H9 (cell line): ENCODE measurements at regions not wholly inside any gene's neighbourhood (a gene's known extent, or its start where the extent isn't known, plus 50 kb on each side); places are given as distances from the start of the nearest gene placed in this dataset.

Experiments used
- DNase-seq: peaks from one replicate; pipeline ENCODE4 v3.0.0-alpha.2; 2017
- H2AFZ ChIP-seq: one replicate; pipeline ENCODE4 v1.6.1; 2013; ENCODE audit warnings: mild to moderate bottlenecking, low read length, control low read depth, moderate library complexity
- H2AK5ac ChIP-seq: 2 replicates; pipeline ENCODE4 v1.6.1; 2013; ENCODE audit warnings: low read length, control low read depth, mixed read lengths; ENCODE audit not compliant: insufficient read length
- H2BK120ac ChIP-seq: one replicate; pipeline ENCODE4 v1.6.1; 2013; ENCODE audit warnings: low read depth, mild to moderate bottlenecking, low read length, control low read depth, inconsistent platforms; ENCODE audit not compliant: poor library complexity, severe bottlenecking
- H2BK12ac ChIP-seq: 2 replicates; pipeline ENCODE4 v1.6.1; 2013; ENCODE audit warnings: low read length, control low read depth, mixed read lengths, low read depth; ENCODE audit not compliant: insufficient read length
- H2BK15ac ChIP-seq: 2 replicates; pipeline ENCODE4 v1.6.1; 2013; ENCODE audit warnings: low read depth, low read length, control low read depth
- H2BK20ac ChIP-seq: one replicate; pipeline ENCODE4 v1.6.1; 2013; ENCODE audit warnings: low read depth, mild to moderate bottlenecking, low read length, control low read depth, inconsistent platforms; ENCODE audit not compliant: poor library complexity, severe bottlenecking
- H2BK5ac ChIP-seq: 2 replicates; pipeline ENCODE4 v1.6.1; 2013; ENCODE audit warnings: low read length, control low read depth, mixed read lengths; ENCODE audit not compliant: insufficient read length
- H3K14ac ChIP-seq: 2 replicates; pipeline ENCODE4 v1.6.1; 2013; ENCODE audit warnings: low read length, control low read depth; ENCODE audit not compliant: insufficient read depth
- H3K18ac ChIP-seq: 2 replicates; pipeline ENCODE4 v1.6.1; 2013; ENCODE audit warnings: low read depth, mild to moderate bottlenecking, mixed read lengths, low read length, control low read depth; ENCODE audit not compliant: insufficient read length
- H3K23ac ChIP-seq: 2 replicates; pipeline ENCODE4 v1.6.1; 2013; ENCODE audit warnings: low read length, control low read depth, mixed read lengths, low read depth; ENCODE audit not compliant: insufficient read length
- H3K23me2 ChIP-seq: 2 replicates; pipeline ENCODE4 v1.6.1; 2013; ENCODE audit warnings: low read depth, mild to moderate bottlenecking, mixed read lengths, low read length, control low read depth; ENCODE audit not compliant: insufficient read length, poor library complexity, severe bottlenecking
- H3K27ac ChIP-seq: 2 replicates; pipeline ENCODE4 v1.5.1; 2013; ENCODE audit warnings: low read length, control low read depth, mixed read lengths, low read depth; ENCODE audit not compliant: insufficient read length
- H3K27me3 ChIP-seq: 2 replicates; pipeline ENCODE4 v1.6.1; 2013; ENCODE audit warnings: low read length, control low read depth, inconsistent platforms; ENCODE audit not compliant: insufficient read depth
- H3K4ac ChIP-seq: 2 replicates; pipeline ENCODE4 v1.6.1; 2013; ENCODE audit warnings: low read depth, mild to moderate bottlenecking, control low read depth, inconsistent platforms, low read length, moderate library complexity
- H3K4me1 ChIP-seq: 2 replicates; pipeline ENCODE4 v1.6.1; 2013; ENCODE audit warnings: low read length, control low read depth, inconsistent platforms; ENCODE audit not compliant: insufficient read depth
- H3K4me2 ChIP-seq: 2 replicates; pipeline ENCODE4 v1.6.1; 2013; ENCODE audit warnings: low read length, control low read depth, mixed read lengths; ENCODE audit not compliant: insufficient read length, insufficient read depth
- H3K56ac ChIP-seq: 2 replicates; pipeline ENCODE4 v1.6.1; 2013; ENCODE audit warnings: low read depth, mild to moderate bottlenecking, mixed read lengths, low read length, control low read depth; ENCODE audit not compliant: insufficient read length
- H3K79me1 ChIP-seq: 2 replicates; pipeline ENCODE4 v1.6.1; 2013; ENCODE audit warnings: low read depth, mild to moderate bottlenecking, moderate library complexity, low read length, control low read depth, inconsistent platforms; ENCODE audit not compliant: insufficient read depth, poor library complexity, severe bottlenecking
- H3K79me2 ChIP-seq: 2 replicates; pipeline ENCODE4 v1.6.1; 2013; ENCODE audit warnings: low read length, control low read depth, inconsistent platforms; ENCODE audit not compliant: insufficient read depth
- H3K9ac ChIP-seq: 2 replicates; pipeline ENCODE4 v1.6.1; 2013; ENCODE audit warnings: low read length, control low read depth, mixed read lengths; ENCODE audit not compliant: insufficient read length; ENCODE audit errors: extremely low read depth
- H3K9me3 ChIP-seq: one replicate; pipeline ENCODE4 v1.6.1; 2013; ENCODE audit warnings: low read depth, low read length, inconsistent platforms; ENCODE audit not compliant: control insufficient read depth
- H3T11ph ChIP-seq: one replicate; pipeline ENCODE4 v1.6.1; 2013; ENCODE audit warnings: mild to moderate bottlenecking, low read length, control low read depth, inconsistent platforms
- H4K20me1 ChIP-seq: one replicate; pipeline ENCODE4 v1.6.1; 2013; ENCODE audit not compliant: control insufficient read depth, insufficient read length, insufficient read depth
- H4K5ac ChIP-seq: 2 replicates; pipeline ENCODE4 v1.6.1; 2013; ENCODE audit warnings: low read depth, mild to moderate bottlenecking, mixed read lengths, low read length, control low read depth; ENCODE audit not compliant: insufficient read length
- H4K8ac ChIP-seq: replicated peaks from 2 replicates; pipeline ENCODE4 v1.6.1; 2013; ENCODE audit warnings: low read length, control low read depth, mixed read lengths, low read depth; ENCODE audit not compliant: insufficient read length
- H4K91ac ChIP-seq: 2 replicates; pipeline ENCODE4 v1.6.1; 2013; ENCODE audit warnings: low read depth, mild to moderate bottlenecking, moderate library complexity, mixed read lengths, low read length, control low read depth; ENCODE audit not compliant: insufficient read length
- H3K27ac Mint-ChIP-seq, 3 experiments: 2 replicates in 2 of 3; 3 replicates in 1 of 3; pipeline ENCODE4 v1.8.0; 2020 to 2021; ENCODE audit warnings: mixed read lengths in 3 of 3, mild to moderate bottlenecking in 1 of 3, moderate library complexity in 1 of 3
- H3K27me3 Mint-ChIP-seq: 2 replicates; pipeline ENCODE4 v1.8.0; 2021; ENCODE audit warnings: low read depth, mild to moderate bottlenecking, moderate library complexity, mixed read lengths
- H3K36me3 Mint-ChIP-seq, 3 experiments: 2 replicates in 2 of 3; 3 replicates in 1 of 3; pipeline ENCODE4 v1.8.0; 2020 to 2021; ENCODE audit warnings: low read depth in 3 of 3, mixed read lengths in 3 of 3; ENCODE audit not compliant: insufficient read depth in 1 of 3
- H3K4me1 Mint-ChIP-seq, 2 experiments: 2 replicates each; pipeline ENCODE4 v1.8.0; 2020; ENCODE audit warnings: mixed read lengths in 2 of 2
- H3K4me3 Mint-ChIP-seq, 2 experiments: 2 replicates in 1 of 2; 3 replicates in 1 of 2; pipeline ENCODE4 v1.8.0; 2020 to 2021; ENCODE audit warnings: mild to moderate bottlenecking in 2 of 2, mixed read lengths in 2 of 2, moderate library complexity in 1 of 2
- H3K9me3 Mint-ChIP-seq, 2 experiments: 2 replicates in 1 of 2; 3 replicates in 1 of 2; pipeline ENCODE4 v1.8.0; 2020; ENCODE audit warnings: mild to moderate bottlenecking in 2 of 2, mixed read lengths in 2 of 2, moderate library complexity in 1 of 2
- CTCF ChIP-seq: fragments of 200-600 bp; sonication (generic); conservative IDR thresholded peaks from 3 replicates; pipeline ENCODE4 v1.8.0; 2021; ENCODE audit warnings: antibody characterized with exemption, mild to moderate bottlenecking
- WGBS: extraction: QIAGEN DNeasy Blood & Tissue Kit; methylation state at CpG from one replicate; pipeline ENCODE4 v1.1.7; 2013; ENCODE audit warnings: missing lambda C conversion rate, low lambda C conversion rate, mixed read lengths; ENCODE audit not compliant: insufficient read length; ENCODE audit errors: extremely low coverage; 5-methylcytosine and 5-hydroxymethylcytosine counted together

DNA sequence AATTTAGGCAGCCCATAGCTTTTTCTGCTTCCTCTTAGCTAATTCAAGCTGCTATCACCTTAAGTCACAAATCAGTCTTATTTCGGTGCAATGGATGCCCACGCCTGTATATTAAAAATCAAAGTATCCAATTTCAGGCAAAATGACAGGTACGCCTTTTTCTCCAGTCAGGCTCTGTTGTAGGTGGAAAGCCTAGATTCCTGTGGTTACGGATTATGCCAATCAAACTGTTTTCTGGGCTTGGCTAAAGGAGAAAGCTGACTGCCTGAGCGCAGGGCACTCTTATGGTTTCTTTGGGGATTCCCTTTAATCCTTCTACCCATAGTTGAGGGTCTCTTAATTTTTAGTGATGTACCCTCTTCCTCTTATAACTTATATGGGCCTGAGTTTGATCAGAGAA lies 550.5 kb downstream of the PDHA2 start:
- Histone ChIP-seq H2BK15ac (no peak overlapping the region), H3K27me3 (no peaks in the 10 kb centered on the region), H2AFZ (no peak overlapping the region), H3K23ac (no peak overlapping the region), H3K9me3 (no peaks in the 10 kb centered on the region), H3K14ac (no peak overlapping the region), H3K4me2 (no peak overlapping the region), H3K79me2 (no peaks in the 10 kb centered on the region), H3K4me1 (no peaks in the 10 kb centered on the region), H2BK120ac (no peak overlapping the region), H2BK20ac (no peak overlapping the region), H2BK12ac (no peak overlapping the region), H4K20me1 (no peaks in the 10 kb centered on the region), H3K9ac (no peak overlapping the region), H4K91ac (no peak overlapping the region), H2BK5ac (no peak overlapping the region), H3T11ph (no peak overlapping the region), H3K18ac (no peak overlapping the region), H4K5ac (no peak overlapping the region), H4K8ac (no peak overlapping the region), H3K79me1 (no peaks in the 10 kb centered on the region), H3K23me2 (no peaks in the 10 kb centered on the region), H3K4ac (no peak overlapping the region), H2AK5ac (no peak overlapping the region), H3K27ac (no peak overlapping the region), H3K56ac (no peak overlapping the region)
- WGBS: no CpG with 5 or more reads among the region's 5 CpGs
- no peak for TF ChIP-seq CTCF
- H3K27ac Mint-ChIP-seq: 0 out of 7 replicates have a peak overlapping the region, but pooled peaks of 1 of the 3 experiments have one; percentile 15
- no peak for DNase-seq
- no peaks in the 10 kb centered on the region; a peak in 2 of 5 replicates for H3K9me3 Mint-ChIP-seq
- H3K4me3 Mint-ChIP-seq: no peak overlapping the region
- H3K27me3 Mint-ChIP-seq: no peaks in the 10 kb centered on the region
- H3K4me1 Mint-ChIP-seq: no peaks in the 10 kb centered on the region
- H3K36me3 Mint-ChIP-seq: peaks cover 0 to 2% (median 0%) of the 10 kb centered on the region in 3 experiments; a peak in 2 of 7 replicates
